Sigmoid colon (tissue), 3 donors: ENCODE measurements at regions not wholly inside any gene's neighbourhood (a gene's known extent, or its start where the extent isn't known, plus 50 kb on each side); places are given as distances from the start of the nearest gene placed in this dataset.

ENCODE experiments used
- CTCF ChIP-seq, 4 experiments: fragments of 450-650 bp in 3 of 4; fragments of 200-600 bp in 1 of 4; IDR thresholded peaks; one replicate each; pipeline ENCODE4 v1.5.1; 2016 to 2019; ENCODE audit warnings: antibody characterized with exemption in 4 of 4, mild to moderate bottlenecking in 3 of 4, moderate library complexity in 2 of 4
- POLR2A ChIP-seq, 2 donors: fragments of 450-650 bp; IDR thresholded peaks; one replicate each; pipeline ENCODE4 v1.6.1; 2016; ENCODE audit warnings: antibody characterized with exemption in 2 of 2, mild to moderate bottlenecking in 2 of 2, moderate library complexity in 2 of 2

DNA sequence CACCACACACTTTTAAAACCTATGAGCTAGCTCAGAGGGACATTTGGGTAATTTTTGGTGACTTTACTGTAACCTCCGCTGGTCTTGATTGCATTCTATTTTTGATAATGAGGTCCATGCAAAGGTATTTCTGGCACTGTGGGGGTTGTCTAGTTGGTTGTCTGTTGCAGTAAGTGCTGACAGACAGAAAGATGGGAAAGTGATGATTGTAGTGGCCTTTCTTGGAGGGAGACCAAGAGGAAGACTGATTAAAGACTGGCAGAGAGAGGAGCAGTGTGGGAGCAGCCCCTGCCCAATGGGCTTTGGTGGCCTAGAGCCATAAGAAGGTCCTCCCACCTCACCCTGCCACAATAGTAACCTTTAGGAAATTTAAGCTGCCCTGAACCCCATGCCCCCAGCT is 173.4 kb upstream of the CTBP2 start:
- TF ChIP-seq CTCF (IDR thresholded peaks at IDR 0.05) (no peak), POLR2A (IDR thresholded peaks at IDR 0.05) (no peak)
